PFSK-1 (cell line): ENCODE measurements at regions not wholly inside any gene's neighbourhood (a gene's known extent, or its start where the extent isn't known, plus 50 kb on each side); places are given as distances from the start of the nearest gene placed in this dataset.

ENCODE experiments used
- FOXP2 ChIP-seq: optimal IDR thresholded peaks from 2 replicates; pipeline ENCODE3; 2011; ENCODE audit warnings: borderline replicate concordance, control low read depth, inconsistent platforms; ENCODE audit not compliant: insufficient read depth; ENCODE audit errors: extremely low read length, extremely low read depth
- POLR2AphosphoS5 ChIP-seq: IDR thresholded peaks from 2 replicates; pipeline ENCODE4 v1.6.1; 2012; ENCODE audit warnings: low read depth, mild to moderate bottlenecking, control low read depth, low read length, moderate library complexity
- REST ChIP-seq, 2 experiments: IDR thresholded peaks; 2 replicates each; pipeline versions ENCODE4 v1.6.1 to v1.8.0; 2011 to 2012; ENCODE audit warnings: low read depth in 2 of 2, low read length in 2 of 2, control low read depth in 1 of 2, inconsistent platforms in 1 of 2, mild to moderate bottlenecking in 1 of 2, moderate library complexity in 1 of 2; ENCODE audit not compliant: insufficient read depth in 1 of 2
- SIN3A ChIP-seq: IDR thresholded peaks from 2 replicates; pipeline ENCODE4 v1.6.1; 2012; ENCODE audit warnings: mild to moderate bottlenecking, low read length, moderate library complexity, borderline replicate concordance; ENCODE audit not compliant: insufficient read depth
- TAF1 ChIP-seq: IDR thresholded peaks from 2 replicates; pipeline ENCODE4 v1.6.1; 2012; ENCODE audit warnings: low read length, control low read depth, borderline replicate concordance; ENCODE audit not compliant: insufficient read depth

DNA sequence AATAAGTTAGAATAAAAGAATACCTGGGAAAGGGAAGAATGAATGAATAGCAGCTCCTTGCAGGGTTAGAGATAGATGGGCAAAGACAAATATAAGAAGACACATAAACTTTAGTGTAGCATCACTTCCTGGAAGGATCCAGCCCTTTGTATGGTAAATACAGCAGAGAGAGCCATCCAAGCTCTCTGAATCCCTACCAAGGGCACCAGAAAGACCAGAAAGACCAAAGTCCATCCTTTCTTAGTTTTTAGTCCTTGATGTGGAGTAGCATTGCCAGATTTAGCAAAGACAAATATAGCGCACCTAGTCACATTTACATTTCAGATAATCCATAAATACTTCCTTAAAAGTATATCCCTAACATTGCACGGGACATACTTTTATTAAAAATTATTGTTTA is 56.1 kb upstream of the C9orf72 start:
- TF ChIP-seq FOXP2 (no peak), POLR2AphosphoS5 (no peak), REST (IDR thresholded peaks at IDR 0.05; ENCODE audit: insufficient read depth in 1 of 2, low read depth in 2 of 2, low read length in 2 of 2) (no peak), TAF1 (no peak), SIN3A (no peak)

- TF ChIP-seq POLR2AphosphoS5: no peak
Observed at GRCh38 chr9:27632254-27632653, 59.0 kb upstream of the C9orf72 start.

DNA sequence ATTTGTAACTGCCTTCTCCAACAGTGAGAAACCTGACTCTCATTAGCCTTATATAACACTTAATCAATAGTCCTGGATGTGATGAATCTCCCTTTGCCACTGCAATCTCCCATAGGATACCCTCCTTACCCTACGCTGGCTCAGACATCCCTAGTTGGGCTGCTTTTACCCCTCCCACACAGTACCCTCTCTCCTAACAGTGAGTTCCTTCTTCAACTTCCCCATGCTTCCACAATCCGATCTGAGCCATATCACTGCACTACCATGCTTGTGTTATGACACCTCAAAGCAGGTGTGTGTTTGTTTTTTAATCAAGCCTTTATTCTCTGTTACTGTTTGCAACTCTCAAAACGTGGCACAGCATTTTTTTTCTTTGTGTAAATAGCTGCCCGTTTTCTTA is 60.5 kb upstream of the C9orf72 start:
- TF ChIP-seq POLR2AphosphoS5 (no peak), REST (IDR thresholded peaks at IDR 0.05; ENCODE audit: insufficient read depth in 1 of 2, low read depth in 2 of 2, low read length in 2 of 2) (no peak), TAF1 (no peak), FOXP2 (no peak), SIN3A (no peak)

DNA sequence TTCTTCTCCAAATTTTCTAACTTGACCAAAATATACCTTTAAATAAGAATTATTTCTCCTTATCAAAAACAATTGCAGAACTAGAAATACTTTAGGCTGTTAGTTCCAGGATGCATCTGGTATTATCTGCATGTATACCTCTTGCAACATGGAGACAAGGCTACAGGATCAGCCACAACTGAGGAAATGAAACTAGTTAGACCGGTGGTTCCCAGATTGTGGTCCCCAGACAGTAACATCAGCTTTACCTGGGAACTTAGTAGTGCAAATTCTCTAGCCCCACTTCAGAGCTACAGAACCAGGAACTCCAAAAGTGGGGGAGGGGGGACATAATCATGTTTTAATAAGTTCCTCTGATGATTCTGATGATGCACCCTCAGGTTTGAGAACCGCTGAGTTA is 61.6 kb upstream of the C9orf72 start:
- no peak for TF ChIP-seq TAF1
- no peak for TF ChIP-seq POLR2AphosphoS5
- TF ChIP-seq REST (IDR thresholded peaks at IDR 0.05; ENCODE audit: insufficient read depth in 1 of 2, low read depth in 2 of 2, low read length in 2 of 2): no peak
- TF ChIP-seq SIN3A: no peak
- TF ChIP-seq FOXP2: no peak

DNA sequence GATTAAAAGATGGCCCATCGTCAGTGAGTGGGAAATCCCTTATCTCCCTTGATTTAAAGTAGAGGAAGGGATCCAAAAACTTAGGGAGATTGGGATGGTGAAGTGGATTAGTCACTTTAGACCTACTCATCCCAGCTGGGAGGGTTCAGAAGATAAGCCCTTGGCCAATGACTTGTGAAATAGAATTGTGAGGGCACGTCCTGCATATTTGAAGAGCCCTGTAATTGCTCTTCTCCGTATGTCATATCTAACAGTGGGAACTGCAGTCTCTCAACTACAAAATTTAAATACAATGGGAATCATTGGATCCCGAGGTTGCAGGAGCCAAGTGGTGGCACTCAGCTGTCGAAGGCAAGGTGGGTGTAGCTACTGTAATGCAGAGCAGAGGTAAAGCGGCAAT is 65.4 kb upstream of the C9orf72 start:
- TF ChIP-seq POLR2AphosphoS5: no peak
- TF ChIP-seq TAF1: no peak
- TF ChIP-seq REST (IDR thresholded peaks at IDR 0.05; ENCODE audit: insufficient read depth in 1 of 2, low read depth in 2 of 2, low read length in 2 of 2): no peak
- no peak for TF ChIP-seq SIN3A
- no peak for TF ChIP-seq FOXP2
